ENCODE measurements at regions not wholly inside any gene's neighbourhood (a gene's known extent, or its start where the extent isn't known, plus 50 kb on each side); places are given as distances from the start of the nearest gene placed in this dataset.

DNA sequence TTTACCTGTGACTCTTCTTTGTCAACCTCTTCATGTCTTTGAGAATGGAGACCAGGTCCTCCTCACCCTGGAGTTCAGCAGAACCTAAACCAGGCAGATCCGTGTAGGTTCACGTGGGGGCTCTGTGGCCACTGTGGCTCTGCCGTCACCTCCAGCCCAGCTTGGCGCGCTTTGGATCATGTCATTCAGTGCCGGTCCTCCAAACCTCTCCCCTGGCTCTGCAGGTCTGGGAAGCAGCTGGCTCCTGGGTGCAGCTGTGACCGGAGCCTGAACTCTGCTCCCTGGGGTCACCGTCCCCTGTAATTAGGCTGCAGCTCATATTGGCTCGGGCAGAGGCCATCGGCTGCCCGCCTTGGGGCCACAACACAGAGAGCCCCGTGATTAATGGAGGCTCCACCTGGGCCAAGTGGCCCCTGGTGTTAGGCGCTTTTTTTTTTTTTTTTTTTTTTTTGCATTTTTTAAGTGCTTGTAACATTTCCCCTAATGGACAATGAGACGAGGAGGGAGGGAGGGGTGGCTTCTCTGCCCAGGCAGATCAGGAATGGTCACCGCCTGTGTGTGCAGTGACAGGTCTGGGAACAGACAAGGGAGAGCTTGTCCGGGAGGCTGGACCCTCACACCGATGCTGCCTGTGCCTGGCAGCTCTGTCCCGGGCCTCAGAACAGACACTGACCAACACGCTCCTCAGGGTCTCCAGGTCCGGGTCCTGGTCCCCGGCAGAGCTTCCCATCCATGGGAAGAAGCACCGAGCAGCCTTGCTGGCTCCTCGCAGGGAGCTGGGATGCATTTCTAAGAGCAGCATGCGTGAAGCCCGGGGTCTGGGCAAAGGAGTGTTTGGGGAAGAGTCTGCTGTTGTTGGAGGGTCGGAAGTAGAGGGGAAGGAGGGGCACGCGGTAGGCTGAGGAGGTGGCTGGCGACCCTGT, 247.9 kb downstream of the SEC14L1 start:
- H3K36me3 Mint-ChIP-seq (ENCODE audit: low read depth): peaks cover 17% of the 10 kb centered on the region
- H3K27me3 Mint-ChIP-seq: no peaks in the 10 kb centered on the region
- intact Hi-C loops (cut with micrococcal nuclease): loop anchor here (1.0 to 2.0 kb wide), 2 partner anchors 14 to 84 kb away; no protein-coding TSS in a partner anchor
- peak overlapping the region; percentile 95 for H3K27ac Mint-ChIP-seq
- H3K4me3 Mint-ChIP-seq: peak overlapping the region; percentile 87
- no peak for DNase-seq
- H3K4me1 Mint-ChIP-seq: peaks cover 73% of the 10 kb centered on the region
- no peaks in the 10 kb centered on the region for H3K9me3 Mint-ChIP-seq

DNA sequence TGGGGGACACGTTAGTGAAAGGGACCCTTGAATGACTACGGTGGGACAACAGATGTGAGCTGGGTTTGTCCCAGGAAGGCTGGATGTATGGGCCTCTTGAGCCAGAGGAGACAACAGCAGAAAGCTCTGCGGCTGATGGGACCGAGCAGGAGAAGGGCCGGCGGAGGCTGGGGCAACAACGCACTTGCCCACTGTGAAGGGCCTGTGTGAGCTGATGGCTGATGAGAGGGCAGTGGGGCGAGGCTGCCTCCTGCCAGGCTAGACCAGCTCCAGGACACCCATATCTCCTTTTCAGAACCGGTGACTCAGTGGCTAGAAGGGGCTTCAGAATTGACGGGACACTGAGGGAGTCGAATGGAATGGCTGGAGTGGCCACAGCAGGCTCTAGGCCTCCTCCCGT, 250.1 kb downstream of the SEC14L1 start:
- peak overlapping the region; percentile 90 for H3K27ac Mint-ChIP-seq
- peak overlapping the region; percentile 87 for H3K4me3 Mint-ChIP-seq
- no peak for DNase-seq
- intact Hi-C loops (cut with micrococcal nuclease): loop anchor here (1.0 to 2.0 kb wide), 2 partner anchors 13 to 58 kb away; no protein-coding TSS in a partner anchor
- no peaks in the 10 kb centered on the region for H3K9me3 Mint-ChIP-seq
- H3K27me3 Mint-ChIP-seq: no peaks in the 10 kb centered on the region
- H3K4me1 Mint-ChIP-seq: peaks cover 76% of the 10 kb centered on the region
- H3K36me3 Mint-ChIP-seq (ENCODE audit: low read depth): peaks cover 15% of the 10 kb centered on the region

- Mint-ChIP-seq H3K9me3 (no peaks in the 10 kb centered on the region), H3K27ac (peak overlapping the region; percentile 90), H3K4me3 (peak overlapping the region; percentile 87), H3K4me1 (peaks cover 74% of the 10 kb centered on the region), H3K36me3 (ENCODE audit: low read depth) (peaks cover 15% of the 10 kb centered on the region), H3K27me3 (no peaks in the 10 kb centered on the region)
- peak; percentile 88 for DNase-seq
- intact Hi-C loops (cut with micrococcal nuclease): loop anchor here (2.0 kb wide), 1 partner anchor 59 kb away; no protein-coding TSS in a partner anchor
These were observed 251.1 kb downstream of the SEC14L1 start for GRCh38 chr17:77391668-77392375.

GRCh38 chr17:77392376-77393273, 251.9 kb downstream of the SEC14L1 start:
- H3K36me3 Mint-ChIP-seq (ENCODE audit: low read depth): peaks cover 19% of the 10 kb centered on the region
- no peaks in the 10 kb centered on the region for H3K27me3 Mint-ChIP-seq
- peaks cover 71% of the 10 kb centered on the region for H3K4me1 Mint-ChIP-seq
- no peak for DNase-seq
- H3K4me3 Mint-ChIP-seq: peak overlapping the region; percentile 87
- no peaks in the 10 kb centered on the region for H3K9me3 Mint-ChIP-seq
- peak overlapping the region; percentile 90 for H3K27ac Mint-ChIP-seq
- intact Hi-C loops (cut with micrococcal nuclease): no loop called here

DNA sequence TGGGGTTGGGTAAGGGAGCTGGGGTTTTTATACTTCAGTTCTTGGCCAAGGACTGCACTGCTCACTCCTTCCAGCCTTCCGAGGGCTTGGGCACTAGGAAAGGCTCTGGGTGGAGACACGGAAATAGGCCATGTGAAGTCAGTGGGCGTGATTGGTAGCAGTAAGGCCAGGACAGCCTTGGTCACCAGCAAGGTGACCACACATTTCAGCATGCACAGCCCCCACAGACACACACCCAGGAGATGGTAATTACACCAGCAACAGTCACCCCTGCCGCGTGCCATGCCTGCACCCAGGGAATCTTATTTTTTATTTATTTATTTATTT, 252.5 kb downstream of the SEC14L1 start:
- Mint-ChIP-seq H3K36me3 (ENCODE audit: low read depth) (peaks cover 19% of the 10 kb centered on the region), H3K27me3 (no peaks in the 10 kb centered on the region), H3K9me3 (no peaks in the 10 kb centered on the region), H3K4me3 (peak overlapping the region; percentile 87), H3K27ac (peak overlapping the region; percentile 90), H3K4me1 (peaks cover 76% of the 10 kb centered on the region)
- DNase-seq: no peak
- intact Hi-C loops (cut with micrococcal nuclease): no loop called here

DNA sequence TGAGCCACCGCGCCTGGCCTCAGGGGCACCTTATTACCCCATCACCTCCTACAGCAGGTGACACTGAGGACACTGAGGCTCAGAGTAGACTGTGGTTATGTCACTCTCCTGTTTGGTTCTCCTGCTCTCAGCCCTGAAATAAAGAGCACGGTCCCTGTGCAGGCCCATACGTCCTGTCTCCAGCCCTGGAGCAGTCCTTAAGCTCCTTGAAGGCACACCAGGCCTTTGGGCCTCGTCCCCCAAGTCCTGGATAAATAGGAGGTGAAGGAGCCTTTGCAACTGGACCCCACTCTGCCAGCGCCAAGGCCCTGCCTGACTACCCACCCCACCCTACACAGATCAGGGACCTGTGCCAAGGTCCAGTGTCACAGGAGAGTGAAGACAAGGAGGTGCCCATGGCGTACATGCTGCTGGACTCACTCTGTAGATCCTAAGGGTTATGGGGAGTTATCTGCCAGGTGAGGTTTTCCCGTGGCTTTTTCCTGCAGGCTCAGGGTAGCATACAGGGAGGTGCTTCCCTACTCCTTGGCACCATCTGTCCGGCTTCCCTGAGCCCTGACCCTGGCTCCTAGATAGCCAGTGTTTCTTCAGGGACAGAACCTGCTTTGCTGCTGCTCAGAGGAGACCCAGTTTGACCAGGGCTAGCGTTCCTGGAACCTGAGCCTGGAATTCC, 253.2 kb downstream of the SEC14L1 start:
- peaks cover 21% of the 10 kb centered on the region for H3K36me3 Mint-ChIP-seq (ENCODE audit: low read depth)
- intact Hi-C loops (cut with micrococcal nuclease): no loop called here
- DNase-seq: no peak
- peaks cover 75% of the 10 kb centered on the region for H3K4me1 Mint-ChIP-seq
- H3K27ac Mint-ChIP-seq: peak overlapping the region; percentile 53
- H3K9me3 Mint-ChIP-seq: no peaks in the 10 kb centered on the region
- no peaks in the 10 kb centered on the region for H3K27me3 Mint-ChIP-seq
- H3K4me3 Mint-ChIP-seq: no peak overlapping the region

GRCh38 chr17:77394540-77395295, 253.9 kb downstream of the SEC14L1 start:
- H3K9me3 Mint-ChIP-seq: no peaks in the 10 kb centered on the region
- peak overlapping the region; percentile 51 for H3K27ac Mint-ChIP-seq
- no peaks in the 10 kb centered on the region for H3K27me3 Mint-ChIP-seq
- H3K4me3 Mint-ChIP-seq: no peak overlapping the region
- intact Hi-C loops (cut with micrococcal nuclease): no loop called here
- H3K36me3 Mint-ChIP-seq (ENCODE audit: low read depth): peaks cover 19% of the 10 kb centered on the region
- peaks cover 75% of the 10 kb centered on the region for H3K4me1 Mint-ChIP-seq
- no peak for DNase-seq

DNA sequence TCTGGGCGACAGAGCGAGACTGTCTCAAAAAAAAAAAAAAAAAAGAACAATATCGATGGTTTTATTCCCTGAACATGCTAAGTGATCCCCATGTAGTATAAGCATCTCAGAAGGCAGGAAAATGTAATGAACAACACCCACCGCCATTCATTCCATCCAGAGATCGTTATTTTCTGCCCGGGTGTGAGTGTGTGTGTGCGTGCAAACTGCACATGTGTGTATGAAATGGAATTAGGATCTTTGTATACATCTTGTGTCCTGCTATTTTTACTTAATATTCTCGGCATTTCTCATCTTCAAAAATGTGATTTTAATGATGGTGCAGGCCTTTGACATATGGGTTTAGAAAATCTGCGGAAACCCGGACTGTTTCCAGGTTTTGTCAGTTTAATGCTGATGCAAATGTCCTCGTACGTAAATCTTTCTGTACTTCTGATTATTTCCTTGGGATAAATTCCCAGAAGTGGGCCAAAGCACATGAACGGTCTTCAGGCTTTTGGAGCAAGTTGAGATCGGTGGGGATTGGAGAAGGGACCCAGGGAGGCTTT, 254.8 kb downstream of the SEC14L1 start:
- Mint-ChIP-seq H3K4me3 (no peak overlapping the region), H3K27ac (no peak overlapping the region), H3K36me3 (ENCODE audit: low read depth) (peaks cover 17% of the 10 kb centered on the region), H3K4me1 (peaks cover 80% of the 10 kb centered on the region), H3K27me3 (no peaks in the 10 kb centered on the region), H3K9me3 (no peaks in the 10 kb centered on the region)
- intact Hi-C loops (cut with micrococcal nuclease): no loop called here
- no peak for DNase-seq

DNA sequence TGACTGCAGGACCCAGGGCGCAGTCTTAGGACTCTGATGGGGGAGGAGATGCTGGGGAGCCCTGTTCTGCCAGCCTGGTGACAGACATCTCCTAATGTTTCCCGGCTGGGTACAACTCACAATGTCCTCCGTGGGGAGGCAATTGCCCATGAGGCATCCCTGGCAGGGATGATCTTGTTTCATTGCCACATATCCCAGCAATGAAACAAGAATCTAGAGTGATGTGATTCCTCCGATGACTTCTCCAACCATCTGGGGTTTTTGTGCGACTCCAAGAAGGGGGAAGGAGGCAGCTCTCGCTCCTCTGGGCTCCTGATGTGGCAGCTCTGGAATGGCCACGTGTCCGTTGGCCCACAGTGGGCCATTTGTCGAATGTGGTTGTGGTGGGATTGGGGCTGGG, 255.8 kb downstream of the SEC14L1 start:
- intact Hi-C loops (cut with micrococcal nuclease): no loop called here
- Mint-ChIP-seq H3K4me3 (no peak overlapping the region), H3K9me3 (no peaks in the 10 kb centered on the region), H3K4me1 (peaks cover 80% of the 10 kb centered on the region), H3K36me3 (ENCODE audit: low read depth) (peaks cover 21% of the 10 kb centered on the region), H3K27ac (no peak overlapping the region), H3K27me3 (no peaks in the 10 kb centered on the region)
- no peak for DNase-seq

- Mint-ChIP-seq H3K9me3 (no peaks in the 10 kb centered on the region), H3K4me3 (no peak overlapping the region), H3K27me3 (no peaks in the 10 kb centered on the region), H3K4me1 (peaks cover 75% of the 10 kb centered on the region), H3K27ac (peak overlapping the region; percentile 65), H3K36me3 (ENCODE audit: low read depth) (peaks cover 30% of the 10 kb centered on the region)
- intact Hi-C loops (cut with micrococcal nuclease): no loop called here
- DNase-seq: no peak
These were observed 257.5 kb downstream of the SEC14L1 start for GRCh38 chr17:77398274-77398673.

- H3K36me3 Mint-ChIP-seq (ENCODE audit: low read depth): peaks cover 35% of the 10 kb centered on the region
- H3K4me1 Mint-ChIP-seq: peaks cover 79% of the 10 kb centered on the region
- H3K27me3 Mint-ChIP-seq: no peaks in the 10 kb centered on the region
- intact Hi-C loops (cut with micrococcal nuclease): no loop called here
- no peaks in the 10 kb centered on the region for H3K9me3 Mint-ChIP-seq
- H3K4me3 Mint-ChIP-seq: peak overlapping the region; percentile 89
- peak overlapping the region; percentile 96 for H3K27ac Mint-ChIP-seq
- DNase-seq: no peak
These were observed 258.7 kb downstream of the SEC14L1 start for GRCh38 chr17:77399319-77399957.

GRCh38 chr17:77400445-77400870, 259.7 kb downstream of the SEC14L1 start:
- H3K27me3 Mint-ChIP-seq: no peaks in the 10 kb centered on the region
- peaks cover 41% of the 10 kb centered on the region for H3K36me3 Mint-ChIP-seq (ENCODE audit: low read depth)
- intact Hi-C loops (cut with micrococcal nuclease): loop anchor here (1.0 kb wide), 2 partner anchors 69 to 95 kb away; no protein-coding TSS in a partner anchor
- peak overlapping the region; percentile 89 for H3K4me3 Mint-ChIP-seq
- no peaks in the 10 kb centered on the region for H3K9me3 Mint-ChIP-seq
- peaks cover 83% of the 10 kb centered on the region for H3K4me1 Mint-ChIP-seq
- H3K27ac Mint-ChIP-seq: peak overlapping the region; percentile 96
- peak; percentile 91 for DNase-seq

Data from activated CD4-positive, alpha-beta T cell treated with anti-CD3 and anti-CD28 coated beads, Interleukin-2, amount 10 ng/mL, durations not matched to agents 24 days and 14 days (primary cell).